Fibroblast of skin of right quadriceps (primary cell): ENCODE measurements at regions not wholly inside any gene's neighbourhood (a gene's known extent, or its start where the extent isn't known, plus 50 kb on each side); places are given as distances from the start of the nearest gene placed in this dataset.

ENCODE experiments used
- DNase-seq: peaks from one replicate; pipeline ENCODE4 v3.0.0-alpha.2; 2013

GRCh38 chr15:79673416-79674123 is 223.2 kb downstream of the MTHFS start:
- DNase-seq, result peak; percentile 89

GRCh38 chr15:79674124-79674465 is 222.7 kb downstream of the MTHFS start:
- DNase-seq, result no peak

GRCh38 chr15:79675982-79676381 is 220.8 kb downstream of the MTHFS start:
- DNase-seq, result no peak

GRCh38 chr15:79676621-79677020 is 220.2 kb downstream of the MTHFS start:
- no peak for DNase-seq

- DNase-seq, result no peak
These were observed 219.6 kb downstream of the MTHFS start for GRCh38 chr15:79677241-79677640.

- DNase-seq, result no peak
These were observed 218.6 kb downstream of the MTHFS start for GRCh38 chr15:79678032-79678701.

GRCh38 chr15:79680720-79681119 is 216.1 kb downstream of the MTHFS start:
- peak; percentile 90 for DNase-seq

- peak; percentile 91 for DNase-seq
These were observed 214.5 kb downstream of the MTHFS start for GRCh38 chr15:79682285-79682684.

- peak; percentile 89 for DNase-seq
These were observed 213.9 kb downstream of the MTHFS start for GRCh38 chr15:79682851-79683288.

- no peak for DNase-seq
These were observed 207.8 kb downstream of the MTHFS start for GRCh38 chr15:79689030-79689429.

GRCh38 chr15:79700951-79701480 is 195.8 kb downstream of the MTHFS start:
- DNase-seq, result no peak

GRCh38 chr15:79702621-79703020 is 194.2 kb downstream of the MTHFS start:
- DNase-seq, result peak; percentile 12

- peak; percentile 44 for DNase-seq
These were observed 175.6 kb downstream of the MTHFS start for GRCh38 chr15:79721256-79721655.

- DNase-seq, result peak; percentile 80
These were observed 172.5 kb downstream of the MTHFS start for GRCh38 chr15:79724312-79724711.

GRCh38 chr15:79724804-79725203 is 172.0 kb downstream of the MTHFS start:
- no peak for DNase-seq

- DNase-seq, result no peak
These were observed 167.9 kb downstream of the MTHFS start for GRCh38 chr15:79728867-79729266.

- no peak for DNase-seq
These were observed 160.3 kb downstream of the MTHFS start for GRCh38 chr15:79736435-79737000.

GRCh38 chr15:79738143-79738542 is 158.7 kb downstream of the MTHFS start:
- DNase-seq, result no peak

- DNase-seq, result no peak
These were observed 156.3 kb downstream of the MTHFS start for GRCh38 chr15:79740561-79740960.

GRCh38 chr15:79743032-79743431 is 153.8 kb downstream of the MTHFS start:
- peak; percentile 9 for DNase-seq

- peak; percentile 45 for DNase-seq
These were observed 152.3 kb downstream of the MTHFS start for GRCh38 chr15:79744485-79744884.

GRCh38 chr15:79756365-79756764 is 140.4 kb downstream of the MTHFS start:
- DNase-seq, result no peak

GRCh38 chr15:79765081-79765480 is 131.7 kb downstream of the MTHFS start:
- no peak for DNase-seq

- peak; percentile 5 for DNase-seq
These were observed 127.7 kb downstream of the MTHFS start for GRCh38 chr15:79769069-79769481.
